ENCODE measurements at regions not wholly inside any gene's neighbourhood (a gene's known extent, or its start where the extent isn't known, plus 50 kb on each side); places are given as distances from the start of the nearest gene placed in this dataset.

DNA sequence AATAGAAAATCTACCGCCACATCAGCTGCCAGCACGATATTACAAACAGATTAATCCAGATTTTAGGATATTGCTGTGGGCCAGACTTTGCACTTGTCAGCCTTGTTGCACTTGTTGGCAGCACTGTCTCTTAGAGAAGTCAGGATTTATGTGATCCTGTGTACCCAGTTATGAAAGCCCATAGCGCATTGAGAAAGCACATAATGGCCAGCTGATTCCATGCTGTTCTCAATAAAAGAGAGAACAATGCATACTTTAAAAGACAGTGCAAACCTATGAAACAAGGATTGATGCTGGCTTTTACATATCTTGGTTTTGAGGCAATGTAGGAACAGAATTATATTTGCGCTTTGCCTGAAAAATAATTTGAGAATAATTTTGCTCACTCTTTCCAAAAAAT lies 140.8 kb downstream of the CEP120 start:
- TF ChIP-seq, protein P1, sequence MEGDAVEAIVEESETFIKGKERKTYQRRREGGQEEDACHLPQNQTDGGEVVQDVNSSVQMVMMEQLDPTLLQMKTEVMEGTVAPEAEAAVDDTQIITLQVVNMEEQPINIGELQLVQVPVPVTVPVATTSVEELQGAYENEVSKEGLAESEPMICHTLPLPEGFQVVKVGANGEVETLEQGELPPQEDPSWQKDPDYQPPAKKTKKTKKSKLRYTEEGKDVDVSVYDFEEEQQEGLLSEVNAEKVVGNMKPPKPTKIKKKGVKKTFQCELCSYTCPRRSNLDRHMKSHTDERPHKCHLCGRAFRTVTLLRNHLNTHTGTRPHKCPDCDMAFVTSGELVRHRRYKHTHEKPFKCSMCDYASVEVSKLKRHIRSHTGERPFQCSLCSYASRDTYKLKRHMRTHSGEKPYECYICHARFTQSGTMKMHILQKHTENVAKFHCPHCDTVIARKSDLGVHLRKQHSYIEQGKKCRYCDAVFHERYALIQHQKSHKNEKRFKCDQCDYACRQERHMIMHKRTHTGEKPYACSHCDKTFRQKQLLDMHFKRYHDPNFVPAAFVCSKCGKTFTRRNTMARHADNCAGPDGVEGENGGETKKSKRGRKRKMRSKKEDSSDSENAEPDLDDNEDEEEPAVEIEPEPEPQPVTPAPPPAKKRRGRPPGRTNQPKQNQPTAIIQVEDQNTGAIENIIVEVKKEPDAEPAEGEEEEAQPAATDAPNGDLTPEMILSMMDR (IDR thresholded peaks at IDR 0.05): no peak
- no peak for TF ChIP-seq POLR2A (IDR thresholded peaks at IDR 0.05)
